ENCODE measurements at regions not wholly inside any gene's neighbourhood (a gene's known extent, or its start where the extent isn't known, plus 50 kb on each side); places are given as distances from the start of the nearest gene placed in this dataset.

- intact Hi-C loops (cut with DNase I) = no loop called here
- H3K9me3 ChIP-seq = no peaks in the 10 kb centered on the region
- H3K27me3 ChIP-seq = no peaks in the 10 kb centered on the region
- H3K27ac ChIP-seq = no peak overlapping the region
- no peaks in the 10 kb centered on the region for H3K36me3 ChIP-seq
- no peaks in the 10 kb centered on the region for H3K4me1 ChIP-seq
- H3K4me3 ChIP-seq = no peak overlapping the region
- TF ChIP-seq POLR2A (IDR thresholded peaks at IDR 0.05) (no peak), CTCF (IDR thresholded peaks at IDR 0.05) (no peak)
- DNase-seq (ENCODE audit: extremely low spot score in 2 of 2) = no peak
Observed at GRCh38 chr4:55722132-55722531, 86.0 kb upstream of the NMU start.

- Histone ChIP-seq H3K27ac (no peak overlapping the region), H3K4me1 (no peaks in the 10 kb centered on the region), H3K27me3 (no peaks in the 10 kb centered on the region), H3K36me3 (no peaks in the 10 kb centered on the region), H3K9me3 (no peaks in the 10 kb centered on the region), H3K4me3 (no peak overlapping the region)
- DNase-seq (ENCODE audit: extremely low spot score in 2 of 2) = no peak
- TF ChIP-seq POLR2A (IDR thresholded peaks at IDR 0.05) = no peak
- TF ChIP-seq POLR2AphosphoS5 (IDR thresholded peaks at IDR 0.05; ENCODE audit: insufficient read depth in 1 of 2, low read depth in 1 of 2) = no peak
- no peak for TF ChIP-seq CTCF (IDR thresholded peaks at IDR 0.05)
- intact Hi-C loops (cut with DNase I) = no loop called here
Observed at GRCh38 chr4:55723403-55723802, 87.3 kb upstream of the NMU start.

GRCh38 chr4:55725057-55725456 lies 89.0 kb upstream of the NMU start:
- Histone ChIP-seq H3K4me1 (no peaks in the 10 kb centered on the region), H3K36me3 (no peaks in the 10 kb centered on the region), H3K27ac (no peak overlapping the region), H3K4me3 (no peak overlapping the region), H3K27me3 (no peaks in the 10 kb centered on the region), H3K9me3 (no peaks in the 10 kb centered on the region)
- intact Hi-C loops (cut with DNase I) = no loop called here
- TF ChIP-seq CTCF (IDR thresholded peaks at IDR 0.05) = no peak
- no peak for TF ChIP-seq POLR2AphosphoS5 (IDR thresholded peaks at IDR 0.05; ENCODE audit: insufficient read depth in 1 of 2, low read depth in 1 of 2)
- DNase-seq (ENCODE audit: extremely low spot score in 2 of 2) = no peak

GRCh38 chr4:55727746-55728145 lies 91.6 kb upstream of the NMU start:
- no peak for DNase-seq (ENCODE audit: extremely low spot score in 2 of 2)
- no peak overlapping the region for H3K27ac ChIP-seq
- H3K9me3 ChIP-seq = no peaks in the 10 kb centered on the region
- H3K36me3 ChIP-seq = no peaks in the 10 kb centered on the region
- H3K27me3 ChIP-seq = no peaks in the 10 kb centered on the region
- intact Hi-C loops (cut with DNase I) = no loop called here
- H3K4me3 ChIP-seq = no peak overlapping the region
- no peak for TF ChIP-seq POLR2AphosphoS5 (IDR thresholded peaks at IDR 0.05; ENCODE audit: insufficient read depth in 1 of 2, low read depth in 1 of 2)
- no peak for TF ChIP-seq POLR2A (IDR thresholded peaks at IDR 0.05)
- TF ChIP-seq CTCF (IDR thresholded peaks at IDR 0.05) = no peak
- H3K4me1 ChIP-seq = no peaks in the 10 kb centered on the region

- intact Hi-C loops (cut with DNase I) = no loop called here
- Histone ChIP-seq H3K4me3 (no peak overlapping the region), H3K4me1 (no peaks in the 10 kb centered on the region), H3K27ac (no peak overlapping the region), H3K9me3 (no peaks in the 10 kb centered on the region), H3K27me3 (no peaks in the 10 kb centered on the region), H3K36me3 (no peaks in the 10 kb centered on the region)
- no peak for DNase-seq (ENCODE audit: extremely low spot score in 2 of 2)
- TF ChIP-seq CTCF (IDR thresholded peaks at IDR 0.05) = no peak
- TF ChIP-seq POLR2AphosphoS5 (IDR thresholded peaks at IDR 0.05; ENCODE audit: insufficient read depth in 1 of 2, low read depth in 1 of 2) = no peak
Observed at GRCh38 chr4:55729351-55730279, 90.0 kb upstream of the EXOC1L start.

Measured in vagina (tissue), 2 donors.